ENCODE measurements at regions not wholly inside any gene's neighbourhood (a gene's known extent, or its start where the extent isn't known, plus 50 kb on each side); places are given as distances from the start of the nearest gene placed in this dataset.

DNA sequence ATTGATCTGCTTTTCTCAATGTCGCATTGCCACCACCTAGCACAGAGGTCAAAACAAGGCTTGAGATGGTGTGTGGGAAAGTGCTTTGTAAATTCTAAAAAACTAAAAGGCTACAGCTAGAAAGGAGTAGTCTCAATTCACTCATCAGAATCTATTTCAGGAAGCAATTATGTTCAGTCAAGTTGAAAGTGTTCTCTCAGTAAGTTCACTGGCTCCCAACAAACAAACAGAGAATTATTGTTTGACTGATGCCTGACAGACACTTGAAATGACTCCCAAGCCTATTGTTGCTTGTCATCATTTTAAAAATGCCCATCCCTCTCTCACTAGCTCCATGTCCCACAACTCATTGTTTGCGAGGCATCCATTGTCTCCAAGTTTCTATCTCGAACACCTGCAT, 419.6 kb upstream of the CPEB2 start:
- TF ChIP-seq, protein P1, sequence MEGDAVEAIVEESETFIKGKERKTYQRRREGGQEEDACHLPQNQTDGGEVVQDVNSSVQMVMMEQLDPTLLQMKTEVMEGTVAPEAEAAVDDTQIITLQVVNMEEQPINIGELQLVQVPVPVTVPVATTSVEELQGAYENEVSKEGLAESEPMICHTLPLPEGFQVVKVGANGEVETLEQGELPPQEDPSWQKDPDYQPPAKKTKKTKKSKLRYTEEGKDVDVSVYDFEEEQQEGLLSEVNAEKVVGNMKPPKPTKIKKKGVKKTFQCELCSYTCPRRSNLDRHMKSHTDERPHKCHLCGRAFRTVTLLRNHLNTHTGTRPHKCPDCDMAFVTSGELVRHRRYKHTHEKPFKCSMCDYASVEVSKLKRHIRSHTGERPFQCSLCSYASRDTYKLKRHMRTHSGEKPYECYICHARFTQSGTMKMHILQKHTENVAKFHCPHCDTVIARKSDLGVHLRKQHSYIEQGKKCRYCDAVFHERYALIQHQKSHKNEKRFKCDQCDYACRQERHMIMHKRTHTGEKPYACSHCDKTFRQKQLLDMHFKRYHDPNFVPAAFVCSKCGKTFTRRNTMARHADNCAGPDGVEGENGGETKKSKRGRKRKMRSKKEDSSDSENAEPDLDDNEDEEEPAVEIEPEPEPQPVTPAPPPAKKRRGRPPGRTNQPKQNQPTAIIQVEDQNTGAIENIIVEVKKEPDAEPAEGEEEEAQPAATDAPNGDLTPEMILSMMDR (conservative IDR thresholded peaks at IDR 0.05) = no peak
- no peaks in the 10 kb centered on the region for H3K4me1 ChIP-seq (ENCODE audit: control insufficient read depth, insufficient read depth, low read length)
- no peak for DNase-seq
- Mint-ChIP-seq H3K27me3 (ENCODE audit: insufficient read depth) (peaks cover 2% of the 10 kb centered on the region), H3K4me3 (no peak overlapping the region), H3K4me1 (no peaks in the 10 kb centered on the region), H3K27ac (no peak overlapping the region), H3K9me3 (peaks cover 3% of the 10 kb centered on the region), H3K36me3 (ENCODE audit: low read depth) (no peaks in the 10 kb centered on the region)
- H3K27ac ChIP-seq (ENCODE audit: low read depth, low read length) = no peak overlapping the region
- WGBS, 2 experiments (ENCODE audit: insufficient coverage in 1 of 2, insufficient read length in 1 of 2) = 97 to 100% methylated on average over 2 to 3 of the region's 3 CpGs
- no peaks in the 10 kb centered on the region for H3K36me3 ChIP-seq (ENCODE audit: control insufficient read depth, insufficient read depth, low read length)
- H3K4me3 ChIP-seq (ENCODE audit: low read length) = no peak overlapping the region
- H3K9ac ChIP-seq (ENCODE audit: extremely low read depth, low read length, poor library complexity, severe bottlenecking) = no peak overlapping the region
- no peaks in the 10 kb centered on the region for H3K9me3 ChIP-seq (ENCODE audit: control insufficient read depth, low read length)
- no peaks in the 10 kb centered on the region for H3K27me3 ChIP-seq (ENCODE audit: control insufficient read depth, insufficient read depth, low read length, poor library complexity, severe bottlenecking)

DNA sequence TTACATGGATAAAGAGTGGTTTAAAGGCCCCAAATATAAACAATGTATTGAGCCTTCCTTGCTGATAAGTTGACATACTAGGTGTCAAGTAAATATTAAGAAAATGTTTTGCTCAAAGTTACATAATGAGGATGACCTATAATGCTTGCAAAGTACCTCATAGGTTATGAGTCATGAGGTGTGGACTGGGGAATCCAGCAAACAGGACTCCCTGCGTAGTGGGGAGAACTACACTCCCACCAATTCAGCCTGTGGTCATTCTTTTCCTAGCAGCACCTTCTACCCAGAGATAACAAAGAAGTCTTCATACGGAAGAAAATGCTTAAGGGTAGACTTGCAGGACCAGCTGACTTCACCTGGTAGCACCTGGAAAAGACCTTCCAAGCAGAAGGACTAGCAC, 418.9 kb upstream of the CPEB2 start:
- Mint-ChIP-seq H3K27ac (no peak overlapping the region), H3K4me3 (no peak overlapping the region), H3K27me3 (ENCODE audit: insufficient read depth) (peaks cover 2% of the 10 kb centered on the region), H3K9me3 (peaks cover 3% of the 10 kb centered on the region), H3K36me3 (ENCODE audit: low read depth) (no peaks in the 10 kb centered on the region), H3K4me1 (no peaks in the 10 kb centered on the region)
- no peak overlapping the region for H3K4me3 ChIP-seq (ENCODE audit: low read length)
- no peak for DNase-seq
- WGBS, 2 experiments (ENCODE audit: insufficient coverage in 1 of 2, insufficient read length in 1 of 2) = 88 to 90% methylated on average over 2 of the region's 2 CpGs
- no peak overlapping the region for H3K9ac ChIP-seq (ENCODE audit: extremely low read depth, low read length, poor library complexity, severe bottlenecking)
- no peak overlapping the region for H3K27ac ChIP-seq (ENCODE audit: low read depth, low read length)
- no peaks in the 10 kb centered on the region for H3K36me3 ChIP-seq (ENCODE audit: control insufficient read depth, insufficient read depth, low read length)
- H3K9me3 ChIP-seq (ENCODE audit: control insufficient read depth, low read length) = no peaks in the 10 kb centered on the region
- TF ChIP-seq, protein P1 (conservative IDR thresholded peaks at IDR 0.05) = no peak
- H3K4me1 ChIP-seq (ENCODE audit: control insufficient read depth, insufficient read depth, low read length) = no peaks in the 10 kb centered on the region
- no peaks in the 10 kb centered on the region for H3K27me3 ChIP-seq (ENCODE audit: control insufficient read depth, insufficient read depth, low read length, poor library complexity, severe bottlenecking)

DNA sequence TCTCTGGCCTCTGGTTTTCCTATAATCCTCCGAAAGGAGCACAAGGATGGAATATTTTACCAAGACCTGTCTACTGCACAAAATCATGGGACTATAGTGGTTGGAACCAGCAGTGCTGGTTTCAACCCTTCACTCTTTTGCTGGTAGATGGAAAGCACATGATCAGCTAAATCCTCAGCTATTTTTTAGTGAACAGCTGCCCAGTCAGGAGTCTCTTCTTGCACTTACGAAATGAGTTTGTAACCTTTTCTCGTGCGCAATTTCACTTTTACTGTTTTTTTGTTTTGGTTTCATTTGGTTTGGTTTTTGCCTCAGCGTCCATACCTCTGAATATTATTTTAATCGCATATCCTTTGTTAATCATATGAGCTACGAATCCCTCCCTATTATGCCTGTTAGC, 418.5 kb upstream of the CPEB2 start:
- Mint-ChIP-seq H3K36me3 (ENCODE audit: low read depth) (no peaks in the 10 kb centered on the region), H3K27ac (no peak overlapping the region), H3K27me3 (ENCODE audit: insufficient read depth) (peaks cover under 1% of the 10 kb centered on the region), H3K4me3 (no peak overlapping the region), H3K4me1 (no peaks in the 10 kb centered on the region), H3K9me3 (peaks cover 3% of the 10 kb centered on the region)
- TF ChIP-seq, protein P1 (conservative IDR thresholded peaks at IDR 0.05) = no peak
- no peak for DNase-seq
- Histone ChIP-seq H3K27ac (ENCODE audit: low read depth, low read length) (no peak overlapping the region), H3K9me3 (ENCODE audit: control insufficient read depth, low read length) (no peaks in the 10 kb centered on the region), H3K36me3 (ENCODE audit: control insufficient read depth, insufficient read depth, low read length) (no peaks in the 10 kb centered on the region), H3K27me3 (ENCODE audit: control insufficient read depth, insufficient read depth, low read length, poor library complexity, severe bottlenecking) (no peaks in the 10 kb centered on the region), H3K9ac (ENCODE audit: extremely low read depth, low read length, poor library complexity, severe bottlenecking) (no peak overlapping the region), H3K4me1 (ENCODE audit: control insufficient read depth, insufficient read depth, low read length) (no peaks in the 10 kb centered on the region), H3K4me3 (ENCODE audit: low read length) (no peak overlapping the region)
- 85 to 95% methylated on average over 4 to 7 of the region's 7 CpGs for WGBS, 2 experiments (ENCODE audit: insufficient coverage in 1 of 2, insufficient read length in 1 of 2)
